ENCODE measurements at regions not wholly inside any gene's neighbourhood (a gene's known extent, or its start where the extent isn't known, plus 50 kb on each side); places are given as distances from the start of the nearest gene placed in this dataset.

DNA sequence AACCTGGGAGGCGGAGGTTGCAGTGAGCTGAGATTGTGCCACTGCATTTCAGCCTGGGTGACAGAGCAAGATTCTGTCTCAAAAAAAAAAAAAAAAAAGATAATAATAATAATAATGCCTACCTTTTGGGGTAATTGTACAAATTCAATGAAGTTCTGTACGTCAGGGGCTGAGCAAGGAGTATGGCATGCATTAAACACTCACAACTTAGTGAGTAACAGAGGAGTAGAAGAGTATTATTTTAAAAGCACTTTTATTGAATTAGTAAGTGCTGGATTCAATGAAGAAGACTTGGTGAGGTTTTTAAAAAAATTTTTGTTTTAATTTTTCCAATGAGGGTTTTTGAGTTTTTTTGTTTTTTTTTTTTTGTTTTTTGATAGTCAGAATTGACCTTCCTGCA is 783.6 kb upstream of the TBX3 start:
- TF ChIP-seq NFRKB (IDR thresholded peaks at IDR 0.05): no peak
- no peak for TF ChIP-seq ARNT (IDR thresholded peaks at IDR 0.05)
- ChIA-PET CTCF (interaction anchor here (0.7 kb wide), 1 partner anchor 12 kb away, joined by 8 read pairs; no protein-coding TSS in a partner anchor), POLR2A (no interaction called here)
- DNase-seq (ENCODE audit: extremely low spot score): no peak

DNA sequence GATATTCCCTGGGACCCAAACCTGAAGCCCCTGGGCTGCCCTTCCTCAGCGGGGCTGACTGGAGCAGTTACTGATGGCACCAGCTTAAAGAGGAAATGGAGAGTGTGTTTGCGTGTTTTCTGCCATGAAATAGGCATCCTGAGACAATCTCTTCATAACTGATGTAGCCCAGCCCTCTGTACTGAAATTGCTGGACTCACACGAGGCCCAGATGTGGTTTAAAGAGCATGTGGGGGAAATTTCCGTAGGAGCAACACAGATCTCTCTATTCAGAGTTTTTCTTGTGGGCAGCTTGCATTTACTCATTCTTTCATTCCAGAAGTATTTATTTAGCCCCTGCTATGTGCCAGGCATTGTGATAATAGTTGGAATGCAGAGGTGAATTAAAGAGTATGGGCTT is 782.1 kb upstream of the TBX3 start:
- TF ChIP-seq FOXA1 (IDR thresholded peaks at IDR 0.05) (no peak), CTBP1 (IDR thresholded peaks at IDR 0.05; ENCODE audit: borderline replicate concordance) (no peak), TARDBP (IDR thresholded peaks at IDR 0.05) (no peak), NFRKB (IDR thresholded peaks at IDR 0.05) (no peak), BHLHE40 (IDR thresholded peaks at IDR 0.05; ENCODE audit: borderline replicate concordance) (no peak), SUZ12 (IDR thresholded peaks at IDR 0.05) (no peak), LEF1 (IDR thresholded peaks at IDR 0.05; ENCODE audit: borderline replicate concordance) (no peak), ARNT (IDR thresholded peaks at IDR 0.05) (no peak), FOXM1 (IDR thresholded peaks at IDR 0.05; ENCODE audit: borderline replicate concordance) (no peak), FOXK2 (IDR thresholded peaks at IDR 0.05) (no peak), L3MBTL2 (conservative IDR thresholded peaks at IDR 0.05) (no peak), HDGF (IDR thresholded peaks at IDR 0.05; ENCODE audit: borderline replicate concordance) (no peak)
- TF ChIP-seq, protein P1, sequence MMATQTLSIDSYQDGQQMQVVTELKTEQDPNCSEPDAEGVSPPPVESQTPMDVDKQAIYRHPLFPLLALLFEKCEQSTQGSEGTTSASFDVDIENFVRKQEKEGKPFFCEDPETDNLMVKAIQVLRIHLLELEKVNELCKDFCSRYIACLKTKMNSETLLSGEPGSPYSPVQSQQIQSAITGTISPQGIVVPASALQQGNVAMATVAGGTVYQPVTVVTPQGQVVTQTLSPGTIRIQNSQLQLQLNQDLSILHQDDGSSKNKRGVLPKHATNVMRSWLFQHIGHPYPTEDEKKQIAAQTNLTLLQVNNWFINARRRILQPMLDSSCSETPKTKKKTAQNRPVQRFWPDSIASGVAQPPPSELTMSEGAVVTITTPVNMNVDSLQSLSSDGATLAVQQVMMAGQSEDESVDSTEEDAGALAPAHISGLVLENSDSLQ (IDR thresholded peaks at IDR 0.05): no peak
- DNase-seq (ENCODE audit: extremely low spot score): no peak
- CTCF ChIA-PET: no interaction called here
- POLR2A ChIA-PET: interaction anchor here (0.6 kb wide), 1 partner anchor 271 kb away, joined by 3 read pairs; no protein-coding TSS in a partner anchor

DNA sequence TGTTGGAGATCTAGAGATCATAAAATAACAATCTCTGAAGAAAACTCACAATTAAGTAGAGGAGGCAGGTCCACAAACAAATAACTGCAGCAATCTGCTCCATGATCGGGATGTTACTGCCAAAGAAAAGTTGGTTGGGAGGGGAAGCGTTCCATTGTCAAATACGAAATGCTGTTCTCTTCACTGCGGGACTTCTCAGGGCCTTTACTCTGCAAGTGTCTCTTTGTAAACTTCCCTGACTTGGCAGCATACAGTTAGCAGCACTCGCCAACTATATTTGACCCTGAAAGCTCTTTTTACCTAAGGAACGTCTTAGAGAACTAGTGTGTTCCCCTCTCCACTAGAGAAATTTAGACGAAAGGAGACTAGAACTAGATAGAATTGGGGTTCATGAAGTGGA is 780.7 kb upstream of the TBX3 start:
- POLR2A ChIA-PET: no interaction called here
- TF ChIP-seq ZNF384 (IDR thresholded peaks at IDR 0.05) (no peak), HDGF (IDR thresholded peaks at IDR 0.05; ENCODE audit: borderline replicate concordance) (no peak), CTBP1 (IDR thresholded peaks at IDR 0.05; ENCODE audit: borderline replicate concordance) (no peak), LEF1 (IDR thresholded peaks at IDR 0.05; ENCODE audit: borderline replicate concordance) (no peak), FOXK2 (IDR thresholded peaks at IDR 0.05) (no peak), NFRKB (IDR thresholded peaks at IDR 0.05) (no peak), SP1 (IDR thresholded peaks at IDR 0.05) (no peak), BHLHE40 (IDR thresholded peaks at IDR 0.05; ENCODE audit: borderline replicate concordance) (no peak), TARDBP (IDR thresholded peaks at IDR 0.05) (no peak), SUZ12 (IDR thresholded peaks at IDR 0.05) (no peak), L3MBTL2 (conservative IDR thresholded peaks at IDR 0.05) (no peak)
- TF ChIP-seq, protein P1 (IDR thresholded peaks at IDR 0.05): no peak
- CTCF ChIA-PET: no interaction called here
- no peak for DNase-seq (ENCODE audit: extremely low spot score)

DNA sequence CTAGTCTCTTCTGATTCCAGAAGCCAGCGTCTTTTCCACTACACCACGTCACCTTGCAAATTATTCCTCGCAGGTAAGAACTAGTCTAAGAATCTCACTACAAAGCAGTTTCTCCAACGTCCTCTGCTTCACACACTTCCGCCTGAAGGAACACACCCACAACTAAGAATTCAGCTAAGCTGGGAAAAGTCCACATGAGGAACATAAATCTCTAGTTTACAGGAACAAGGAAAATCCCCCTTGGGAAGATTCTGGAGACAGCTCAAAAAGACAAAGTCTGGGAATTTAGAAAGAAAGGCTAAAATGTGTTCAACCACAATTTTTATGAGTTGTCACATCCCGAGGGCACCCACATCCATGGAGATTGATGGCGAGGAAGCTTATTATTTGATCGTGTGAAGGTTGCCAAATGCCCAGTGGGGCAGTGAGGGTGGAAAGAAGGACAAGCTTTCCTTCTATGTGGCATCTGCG is 780.2 kb upstream of the TBX3 start:
- no peak for DNase-seq (ENCODE audit: extremely low spot score)
- ChIA-PET CTCF (no interaction called here), POLR2A (no interaction called here)
- no peak for TF ChIP-seq SUZ12 (IDR thresholded peaks at IDR 0.05)
- TF ChIP-seq FOXK2 (IDR thresholded peaks at IDR 0.05): no peak
- TF ChIP-seq SP1 (IDR thresholded peaks at IDR 0.05): no peak
- TF ChIP-seq, protein P1 (IDR thresholded peaks at IDR 0.05): no peak
- no peak for TF ChIP-seq NFRKB (IDR thresholded peaks at IDR 0.05)
- no peak for TF ChIP-seq FOXM1 (IDR thresholded peaks at IDR 0.05; ENCODE audit: borderline replicate concordance)
- TF ChIP-seq ARNT (IDR thresholded peaks at IDR 0.05): no peak
- TF ChIP-seq TARDBP (IDR thresholded peaks at IDR 0.05): no peak
- no peak for TF ChIP-seq FOXA1 (IDR thresholded peaks at IDR 0.05)

DNA sequence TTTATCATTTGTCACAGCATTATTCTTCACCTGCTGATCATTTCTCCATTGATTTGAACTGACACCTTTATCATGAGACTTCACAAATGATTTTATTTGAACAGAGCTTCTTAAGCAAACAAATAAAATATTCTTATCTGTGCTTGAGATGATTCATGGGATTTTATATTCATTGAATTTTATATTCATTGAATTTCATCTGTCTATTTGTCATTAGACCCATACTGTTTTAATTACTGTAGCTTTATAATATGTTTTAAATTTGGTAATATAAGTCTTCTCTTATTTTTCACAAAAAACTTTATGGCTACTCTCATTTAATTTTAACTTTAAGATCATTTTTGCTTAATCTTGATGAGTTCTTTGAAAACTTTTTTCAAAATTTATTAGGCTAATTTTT is 777.4 kb upstream of the TBX3 start:
- CTCF ChIA-PET: interaction anchor here (0.7 kb wide), 1 partner anchor 535 kb away, joined by 5 read pairs; no protein-coding TSS in a partner anchor
- no peak for TF ChIP-seq FOXM1 (IDR thresholded peaks at IDR 0.05; ENCODE audit: borderline replicate concordance)
- TF ChIP-seq ARNT (IDR thresholded peaks at IDR 0.05): no peak
- TF ChIP-seq ELF4 (IDR thresholded peaks at IDR 0.05): no peak
- no peak for TF ChIP-seq L3MBTL2 (conservative IDR thresholded peaks at IDR 0.05)
- TF ChIP-seq NFRKB (IDR thresholded peaks at IDR 0.05): no peak
- TF ChIP-seq, protein P1 (IDR thresholded peaks at IDR 0.05): no peak
- no peak for TF ChIP-seq ZNF384 (IDR thresholded peaks at IDR 0.05)
- no peak for TF ChIP-seq SP1 (IDR thresholded peaks at IDR 0.05)
- TF ChIP-seq FOXK2 (IDR thresholded peaks at IDR 0.05): no peak
- TF ChIP-seq TARDBP (IDR thresholded peaks at IDR 0.05): no peak
- no peak for TF ChIP-seq SUZ12 (IDR thresholded peaks at IDR 0.05)
- TF ChIP-seq HDGF (IDR thresholded peaks at IDR 0.05; ENCODE audit: borderline replicate concordance): no peak
- no peak for TF ChIP-seq FOXA1 (IDR thresholded peaks at IDR 0.05)
- no peak for TF ChIP-seq CTBP1 (IDR thresholded peaks at IDR 0.05; ENCODE audit: borderline replicate concordance)
- TF ChIP-seq LEF1 (IDR thresholded peaks at IDR 0.05; ENCODE audit: borderline replicate concordance): no peak
- no peak for TF ChIP-seq BHLHE40 (IDR thresholded peaks at IDR 0.05; ENCODE audit: borderline replicate concordance)
- no peak for DNase-seq (ENCODE audit: extremely low spot score)
- POLR2A ChIA-PET: no interaction called here

DNA sequence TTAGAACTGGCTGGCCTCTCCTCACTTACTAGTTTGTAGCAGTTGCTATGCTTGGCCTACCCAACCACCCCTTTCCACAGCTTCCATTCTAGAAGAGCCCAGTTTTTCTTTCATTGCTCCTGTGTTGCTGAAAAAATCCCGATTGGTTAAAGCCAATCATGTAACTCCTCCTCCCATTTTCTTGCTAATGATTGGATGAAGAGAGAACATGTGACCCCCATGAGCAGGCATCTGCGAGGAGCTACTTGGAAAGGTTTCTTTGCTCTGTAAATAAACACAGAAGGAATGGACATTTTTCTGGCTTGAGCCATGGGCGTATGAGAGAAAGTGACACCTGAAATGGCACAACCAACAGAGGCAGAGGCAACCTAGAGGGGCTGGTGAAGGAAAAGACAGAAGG is 773.8 kb upstream of the TBX3 start:
- TF ChIP-seq HDGF (IDR thresholded peaks at IDR 0.05; ENCODE audit: borderline replicate concordance) (no peak), NFRKB (IDR thresholded peaks at IDR 0.05) (no peak), CTBP1 (IDR thresholded peaks at IDR 0.05; ENCODE audit: borderline replicate concordance) (no peak), TARDBP (IDR thresholded peaks at IDR 0.05) (no peak), BHLHE40 (IDR thresholded peaks at IDR 0.05; ENCODE audit: borderline replicate concordance) (no peak), SP1 (IDR thresholded peaks at IDR 0.05) (no peak), FOXA1 (IDR thresholded peaks at IDR 0.05) (no peak)
- POLR2A ChIA-PET: no interaction called here
- DNase-seq (ENCODE audit: extremely low spot score): no peak
- CTCF ChIA-PET: interaction anchor here (0.9 to 1.1 kb wide), 3 partner anchors 37 to 834 kb away, joined by 3 to 6 read pairs (median 4); no protein-coding TSS in a partner anchor
